GM18951 (cell line): ENCODE measurements at regions not wholly inside any gene's neighbourhood (a gene's known extent, or its start where the extent isn't known, plus 50 kb on each side); places are given as distances from the start of the nearest gene placed in this dataset.

ENCODE experiments used
- POLR2A ChIP-seq: IDR thresholded peaks from 4 replicates; pipeline ENCODE4 v1.6.1; 2011; ENCODE audit warnings: mild to moderate bottlenecking; ENCODE audit not compliant: insufficient read length, insufficient read depth; ENCODE audit errors: extremely low read depth
- in situ Hi-C: fragments of 300-500 bp; cut with MboI; formaldehyde crosslinking; loops from one replicate; pipeline ENCODE4 v1.12.0; 2022; ENCODE audit warnings: low sequenced_read_pairs, mixed read lengths, inconsistent platforms; ENCODE audit not compliant: unreplicated experiment

GRCh38 chr11:71124127-71124526, 128.2 kb downstream of the SHANK2 start:
- in situ Hi-C loops = no loop called here
- TF ChIP-seq POLR2A = no peak

GRCh38 chr11:71120471-71120896, 131.9 kb downstream of the SHANK2 start:
- in situ Hi-C loops = no loop called here
- TF ChIP-seq POLR2A = no peak

- in situ Hi-C loops = no loop called here
Measured at GRCh38 chr11:71119656-71120269, 132.6 kb downstream of the SHANK2 start.

GRCh38 chr11:71118671-71119250, 133.6 kb downstream of the SHANK2 start:
- no peak for TF ChIP-seq POLR2A
- in situ Hi-C loops = no loop called here

More at GRCh38 chr11:71119656-71120269, 132.6 kb downstream of the SHANK2 start:
- no peak for TF ChIP-seq POLR2A

- in situ Hi-C loops = no loop called here
Measured at GRCh38 chr11:71117311-71117710, 135.1 kb downstream of the SHANK2 start.

GRCh38 chr11:71116693-71117040, 135.7 kb downstream of the SHANK2 start:
- TF ChIP-seq POLR2A = no peak
- in situ Hi-C loops = no loop called here

More at GRCh38 chr11:71117311-71117710, 135.1 kb downstream of the SHANK2 start:
- TF ChIP-seq POLR2A = no peak

- in situ Hi-C loops = no loop called here
- TF ChIP-seq POLR2A = no peak
Measured at GRCh38 chr11:71115770-71116692, 136.3 kb downstream of the SHANK2 start.

- no peak for TF ChIP-seq POLR2A
- in situ Hi-C loops = no loop called here
Measured at GRCh38 chr11:71114124-71114851, 138.1 kb downstream of the SHANK2 start.

GRCh38 chr11:71112990-71113389, 139.4 kb downstream of the SHANK2 start:
- in situ Hi-C loops = no loop called here

GRCh38 chr11:71112454-71112853, 139.9 kb downstream of the SHANK2 start:
- TF ChIP-seq POLR2A = no peak
- in situ Hi-C loops = no loop called here

More at GRCh38 chr11:71112990-71113389, 139.4 kb downstream of the SHANK2 start:
- no peak for TF ChIP-seq POLR2A

GRCh38 chr11:71109586-71109985, 142.8 kb downstream of the SHANK2 start:
- no peak for TF ChIP-seq POLR2A
- in situ Hi-C loops = no loop called here

- no peak for TF ChIP-seq POLR2A
- in situ Hi-C loops = no loop called here
Measured at GRCh38 chr11:71109186-71109585, 143.2 kb downstream of the SHANK2 start.
